Activated CD8-positive, alpha-beta memory T cell treated with anti-CD3 and anti-CD28 coated beads, Interleukin-2, amount 10 ng/mL, durations not matched to agents 7 days and 5 days (primary cell): ENCODE measurements at regions not wholly inside any gene's neighbourhood (a gene's known extent, or its start where the extent isn't known, plus 50 kb on each side); places are given as distances from the start of the nearest gene placed in this dataset.

Experiments used
- ATAC-seq: fragments of 150-1000 bp; cut with Tn5 transposase; one replicate; pipeline ENCODE4 v1.10.0; 2021; ENCODE audit warnings: moderate library complexity
- CTCF ChIA-PET: fragments of 350-600 bp; sonication (Branson Sonifier 250); formaldehyde crosslinking; loops from one replicate; lab custom pipeline; 2021; ENCODE audit warnings: antibody characterized with exemption; lab: Charles Lee
- DNase-seq: peaks from one replicate; pipeline ENCODE4 v3.0.0-alpha.2; 2020
- H3K27ac Mint-ChIP-seq: one replicate; pipeline ENCODE4 v1.8.0; 2021; ENCODE audit warnings: mild to moderate bottlenecking, mixed read lengths
- H3K27me3 Mint-ChIP-seq: one replicate; pipeline ENCODE4 v1.8.0; 2021; ENCODE audit warnings: mixed read lengths
- H3K36me3 Mint-ChIP-seq: one replicate; pipeline ENCODE4 v1.8.0; 2021; ENCODE audit warnings: mild to moderate bottlenecking, mixed read lengths
- H3K4me1 Mint-ChIP-seq: one replicate; pipeline ENCODE4 v1.8.0; 2021; ENCODE audit warnings: mixed read lengths
- H3K4me3 Mint-ChIP-seq: one replicate; pipeline ENCODE4 v1.8.0; 2021; ENCODE audit warnings: mild to moderate bottlenecking, moderate library complexity, mixed read lengths
- H3K9me3 Mint-ChIP-seq: one replicate; pipeline ENCODE4 v1.8.0; 2022; ENCODE audit warnings: low read depth, mixed read lengths

DNA sequence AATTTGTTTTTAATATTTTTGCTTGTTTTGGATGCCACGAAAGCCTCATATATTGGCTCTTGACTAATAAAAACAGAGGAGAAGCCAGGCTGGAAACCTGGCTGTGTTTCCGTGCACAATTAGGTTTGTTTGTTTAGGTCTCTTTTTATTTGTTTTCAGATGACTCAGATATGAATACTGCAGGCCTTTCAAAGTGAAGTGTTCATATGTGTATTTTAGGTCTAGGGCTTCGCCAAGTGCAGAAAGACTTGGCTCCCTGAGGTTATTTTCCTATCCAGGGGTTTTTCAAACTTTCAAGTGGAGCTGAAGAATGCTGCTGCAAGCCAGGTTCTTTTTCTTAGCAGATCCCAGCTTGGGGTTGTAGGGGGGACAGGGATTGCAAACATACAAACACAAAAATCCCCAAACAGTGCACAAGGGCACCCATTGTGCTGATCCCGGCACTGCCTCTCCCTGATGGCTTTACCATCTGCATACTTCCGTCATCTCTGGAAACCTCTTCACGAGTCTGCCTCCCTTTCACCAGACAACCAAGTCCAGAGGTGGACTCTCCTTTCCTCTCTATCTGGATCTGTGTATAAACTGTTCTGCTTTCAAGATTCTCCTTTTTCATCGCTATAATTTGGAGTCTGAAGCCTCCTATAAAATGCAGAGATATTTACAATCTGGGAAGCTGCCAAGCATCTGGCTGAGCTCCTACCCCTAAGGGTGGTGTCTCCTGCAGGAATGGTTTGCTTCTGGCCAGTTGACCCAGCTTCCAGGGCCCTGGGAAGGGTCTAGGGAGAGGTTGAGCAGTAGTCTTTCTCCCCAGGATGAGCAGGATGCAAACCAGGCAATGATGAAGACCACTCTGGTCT, 108.6 kb downstream of the SMIM20 start:
- CTCF ChIA-PET = interaction anchor here (1.4 kb wide), 1 partner anchor 34 kb away, joined by 4 read pairs; no protein-coding TSS in a partner anchor
- H3K36me3 Mint-ChIP-seq = peaks cover 3% of the 10 kb centered on the region
- H3K9me3 Mint-ChIP-seq = no peaks in the 10 kb centered on the region
- H3K27ac Mint-ChIP-seq = no peak overlapping the region
- DNase-seq (no peak), ATAC-seq (no peak)
- peaks cover 11% of the 10 kb centered on the region for H3K27me3 Mint-ChIP-seq
- peaks cover 4% of the 10 kb centered on the region for H3K4me1 Mint-ChIP-seq
- H3K4me3 Mint-ChIP-seq = no peak overlapping the region

DNA sequence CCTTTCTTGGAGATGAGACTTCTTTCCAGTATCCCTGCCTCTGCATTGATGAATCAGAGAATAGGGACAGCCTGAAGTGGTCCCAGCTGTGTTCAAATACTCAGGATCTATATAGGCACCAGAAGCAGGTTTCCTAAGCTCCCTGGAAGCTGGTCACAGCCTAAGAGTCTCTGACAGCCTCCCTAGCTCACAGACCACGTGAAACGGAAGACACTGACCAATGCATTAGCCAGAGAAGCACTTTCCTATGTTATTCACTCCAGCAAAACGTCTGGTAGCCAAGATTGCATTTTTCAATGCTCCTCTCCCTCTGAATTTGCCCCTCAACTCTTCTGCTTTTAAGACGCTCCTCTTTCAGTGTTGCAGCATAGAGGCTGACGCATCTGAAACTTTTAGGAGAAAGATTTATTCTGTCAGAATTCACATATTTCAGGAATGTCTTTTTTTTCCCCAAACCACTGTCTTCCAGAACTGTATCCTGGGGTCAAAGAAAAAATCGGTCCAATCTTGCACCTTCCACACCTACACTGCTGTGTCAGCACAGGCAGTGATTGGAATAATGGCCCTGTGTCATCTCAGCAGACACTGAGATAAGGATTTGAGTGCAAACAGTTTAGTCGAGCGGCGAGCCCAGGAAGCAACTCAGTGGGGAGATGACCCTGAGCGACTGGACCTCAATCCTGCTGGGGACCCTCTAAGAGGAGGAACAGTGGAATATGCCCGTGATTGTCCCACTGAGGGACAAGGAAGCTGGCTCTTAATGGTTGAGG, 109.4 kb downstream of the SMIM20 start:
- peaks cover 4% of the 10 kb centered on the region for H3K4me1 Mint-ChIP-seq
- no peak overlapping the region for H3K4me3 Mint-ChIP-seq
- CTCF ChIA-PET = interaction anchor here (1.4 kb wide), 1 partner anchor 34 kb away, joined by 4 read pairs; no protein-coding TSS in a partner anchor
- peaks cover 3% of the 10 kb centered on the region for H3K36me3 Mint-ChIP-seq
- DNase-seq (no peak), ATAC-seq (no peak)
- H3K27ac Mint-ChIP-seq = no peak overlapping the region
- peaks cover 11% of the 10 kb centered on the region for H3K27me3 Mint-ChIP-seq
- H3K9me3 Mint-ChIP-seq = no peaks in the 10 kb centered on the region

DNA sequence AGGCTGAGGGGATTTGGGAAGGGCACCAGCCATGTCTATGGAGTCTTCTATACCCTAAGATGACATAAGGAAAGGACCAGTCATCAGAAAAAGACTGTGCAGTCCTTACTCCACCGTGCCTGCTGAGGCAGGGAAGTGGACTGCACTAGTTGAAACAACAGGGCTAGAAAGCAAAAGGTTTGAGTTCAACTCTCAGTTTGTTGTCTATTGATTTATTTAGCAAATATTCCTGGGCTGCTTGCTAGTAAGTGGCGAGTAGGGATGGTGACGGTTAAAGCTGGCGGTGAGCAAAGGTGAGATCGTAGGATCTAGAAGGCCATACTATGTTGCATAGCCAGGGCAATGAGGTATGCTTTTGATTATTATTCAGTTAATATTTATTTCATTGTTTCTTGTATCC, 110.1 kb downstream of the SMIM20 start:
- Mint-ChIP-seq H3K36me3 (peaks cover 3% of the 10 kb centered on the region), H3K27me3 (peaks cover 11% of the 10 kb centered on the region), H3K9me3 (no peaks in the 10 kb centered on the region), H3K4me3 (no peak overlapping the region), H3K27ac (no peak overlapping the region), H3K4me1 (peaks cover 7% of the 10 kb centered on the region)
- DNase-seq = no peak
- no peak for ATAC-seq
- CTCF ChIA-PET = no interaction called here

- Mint-ChIP-seq H3K4me1 (peaks cover 13% of the 10 kb centered on the region), H3K27me3 (peaks cover 6% of the 10 kb centered on the region), H3K9me3 (no peaks in the 10 kb centered on the region), H3K4me3 (no peak overlapping the region), H3K27ac (no peak overlapping the region), H3K36me3 (peaks cover 1% of the 10 kb centered on the region)
- DNase-seq (no peak), ATAC-seq (no peak)
- CTCF ChIA-PET = interaction anchor here (1.0 to 2.3 kb wide), 6 partner anchors 40 to 382 kb away, joined by 3 to 13 read pairs (median 6); no protein-coding TSS in a partner anchor
Measured at GRCh38 chr4:26028133-26028792, 114.2 kb downstream of the SMIM20 start.

GRCh38 chr4:26028793-26029567, 115.0 kb downstream of the SMIM20 start:
- peak; percentile 97 for ATAC-seq
- Mint-ChIP-seq H3K27me3 (peaks cover 2% of the 10 kb centered on the region), H3K9me3 (no peaks in the 10 kb centered on the region), H3K27ac (no peak overlapping the region), H3K36me3 (peaks cover 1% of the 10 kb centered on the region), H3K4me1 (peaks cover 13% of the 10 kb centered on the region), H3K4me3 (no peak overlapping the region)
- DNase-seq = peak; percentile 79
- CTCF ChIA-PET = interaction anchor here (0.8 to 2.3 kb wide), 15 partner anchors 9 to 382 kb away, joined by 3 to 20 read pairs (median 4); no protein-coding TSS in a partner anchor

- H3K36me3 Mint-ChIP-seq = peaks cover 1% of the 10 kb centered on the region
- peaks cover 19% of the 10 kb centered on the region for H3K4me1 Mint-ChIP-seq
- CTCF ChIA-PET = interaction anchor here (0.7 to 2.3 kb wide), 16 partner anchors 8 to 381 kb away, joined by 3 to 20 read pairs (median 4); no protein-coding TSS in a partner anchor
- no peak for DNase-seq
- ATAC-seq = no peak
- peaks cover 2% of the 10 kb centered on the region for H3K27me3 Mint-ChIP-seq
- no peak overlapping the region for H3K4me3 Mint-ChIP-seq
- H3K9me3 Mint-ChIP-seq = no peaks in the 10 kb centered on the region
- no peak overlapping the region for H3K27ac Mint-ChIP-seq
Measured at GRCh38 chr4:26029568-26030131, 115.6 kb downstream of the SMIM20 start.

DNA sequence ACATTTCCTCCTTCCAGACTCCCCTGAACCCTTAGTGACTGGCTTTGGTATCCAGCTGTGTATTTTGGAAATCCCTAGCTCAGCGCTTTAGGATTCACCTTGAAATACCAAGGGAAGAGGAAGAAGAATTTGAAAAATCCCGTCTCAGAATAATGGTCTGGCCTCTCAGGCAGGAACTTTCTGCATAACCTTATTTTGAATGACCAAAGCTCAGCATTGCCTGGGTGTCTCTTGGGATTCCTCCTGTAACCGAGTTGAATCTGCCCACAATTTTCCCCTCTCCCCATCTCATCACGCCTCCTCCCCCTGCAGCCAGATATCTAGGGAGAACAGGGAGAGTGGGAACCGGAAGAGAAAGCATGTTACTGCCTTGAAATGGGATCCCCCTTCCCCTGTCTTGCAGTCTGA, 116.2 kb downstream of the SMIM20 start:
- Mint-ChIP-seq H3K4me1 (peaks cover 25% of the 10 kb centered on the region), H3K27ac (no peak overlapping the region), H3K27me3 (peaks cover under 1% of the 10 kb centered on the region), H3K9me3 (no peaks in the 10 kb centered on the region), H3K4me3 (no peak overlapping the region), H3K36me3 (peaks cover 1% of the 10 kb centered on the region)
- CTCF ChIA-PET = interaction anchor here (0.7 to 2.3 kb wide), 11 partner anchors 15 to 380 kb away, joined by 3 to 20 read pairs (median 4); no protein-coding TSS in a partner anchor
- ATAC-seq (no peak), DNase-seq (no peak)

DNA sequence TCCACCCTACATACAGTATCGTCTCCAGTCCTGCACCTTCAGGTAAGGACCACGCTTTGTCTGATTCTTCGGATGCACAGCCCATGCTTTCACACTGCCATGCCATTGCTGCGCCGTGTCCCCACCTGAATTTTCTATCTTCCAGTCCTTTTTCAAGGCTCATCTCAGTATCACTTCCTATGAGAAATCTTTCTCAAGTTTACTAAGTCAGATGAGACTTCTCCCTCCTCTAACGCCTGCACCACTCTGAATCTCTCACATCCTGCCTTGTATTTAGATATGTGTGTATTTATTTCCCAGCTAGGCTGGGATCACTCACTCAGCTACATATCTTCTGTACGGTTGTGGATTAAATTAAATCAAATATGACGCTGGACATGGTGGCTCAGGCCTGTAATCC, 116.8 kb downstream of the SMIM20 start:
- DNase-seq (no peak), ATAC-seq (no peak)
- H3K36me3 Mint-ChIP-seq = peaks cover 1% of the 10 kb centered on the region
- no peaks in the 10 kb centered on the region for H3K9me3 Mint-ChIP-seq
- no peak overlapping the region for H3K4me3 Mint-ChIP-seq
- CTCF ChIA-PET = interaction anchor here (0.7 to 2.3 kb wide), 7 partner anchors 29 to 380 kb away, joined by 3 to 20 read pairs (median 7); no protein-coding TSS in a partner anchor
- no peak overlapping the region for H3K27ac Mint-ChIP-seq
- H3K27me3 Mint-ChIP-seq = no peaks in the 10 kb centered on the region
- H3K4me1 Mint-ChIP-seq = peaks cover 27% of the 10 kb centered on the region

DNA sequence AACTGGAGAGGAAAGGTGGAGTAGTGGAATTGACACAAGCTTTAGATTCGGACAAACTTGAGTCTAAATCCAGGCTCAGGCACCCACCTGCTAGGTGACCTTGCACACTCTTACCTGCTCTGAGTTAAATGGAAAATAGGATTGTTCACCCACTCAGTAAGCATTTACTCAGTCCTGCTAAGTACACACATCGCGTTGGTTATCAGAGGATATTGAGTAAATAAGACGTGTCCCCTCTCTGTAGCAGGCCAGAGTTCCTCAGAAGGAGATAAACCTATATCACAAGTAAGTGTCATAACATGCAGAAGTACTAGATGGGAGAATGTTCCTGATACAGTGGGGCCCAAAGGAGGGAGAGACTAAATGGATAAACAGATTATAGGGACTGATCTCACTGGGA, 117.7 kb downstream of the SMIM20 start:
- Mint-ChIP-seq H3K9me3 (no peaks in the 10 kb centered on the region), H3K4me3 (no peak overlapping the region), H3K36me3 (peaks cover 1% of the 10 kb centered on the region), H3K27me3 (peaks cover under 1% of the 10 kb centered on the region), H3K4me1 (peaks cover 27% of the 10 kb centered on the region), H3K27ac (no peak overlapping the region)
- CTCF ChIA-PET = interaction anchor here (1.9 kb wide), 1 partner anchor 43 kb away, joined by 6 read pairs; no protein-coding TSS in a partner anchor
- no peak for DNase-seq
- ATAC-seq = no peak

- H3K27me3 Mint-ChIP-seq = peaks cover 2% of the 10 kb centered on the region
- ATAC-seq = no peak
- DNase-seq = no peak
- peaks cover 27% of the 10 kb centered on the region for H3K4me1 Mint-ChIP-seq
- CTCF ChIA-PET = no interaction called here
- peaks cover 1% of the 10 kb centered on the region for H3K36me3 Mint-ChIP-seq
- H3K9me3 Mint-ChIP-seq = no peaks in the 10 kb centered on the region
- H3K27ac Mint-ChIP-seq = no peak overlapping the region
- H3K4me3 Mint-ChIP-seq = no peak overlapping the region
Measured at GRCh38 chr4:26032142-26032541, 118.1 kb downstream of the SMIM20 start.

DNA sequence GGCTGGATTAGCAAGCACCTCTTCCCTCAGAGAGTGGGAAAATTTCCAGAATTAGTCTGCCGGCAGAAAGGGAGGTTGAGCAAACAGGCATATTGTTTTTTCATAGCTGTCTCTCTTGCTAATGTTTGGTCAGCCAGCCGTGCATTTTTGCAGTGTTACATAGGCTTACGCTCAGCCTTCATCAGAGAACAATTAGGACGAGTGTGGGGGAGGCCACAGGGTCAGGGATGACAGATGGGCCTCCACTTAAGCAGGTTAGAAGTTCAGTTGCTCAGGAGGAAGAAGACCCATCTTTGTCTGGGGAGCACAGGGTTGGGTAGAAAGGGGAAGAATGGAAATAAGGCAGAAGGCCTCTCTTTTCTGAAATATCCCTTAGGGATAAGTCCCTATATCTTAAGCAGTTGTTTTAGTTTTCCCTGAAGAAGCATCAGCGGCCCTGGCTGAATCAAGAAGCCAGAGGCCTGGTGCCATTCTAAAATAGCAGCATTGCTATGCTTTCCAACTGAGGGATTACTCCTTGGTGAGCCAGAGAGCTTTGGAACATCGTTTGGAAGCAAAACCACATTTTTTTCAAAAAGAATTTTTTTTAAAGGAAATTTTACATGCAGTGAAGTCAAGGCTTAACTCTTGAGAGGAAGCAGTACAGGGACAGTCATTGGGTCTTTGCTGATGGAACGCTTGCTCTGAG, 118.8 kb downstream of the SMIM20 start:
- no peak overlapping the region for H3K4me3 Mint-ChIP-seq
- ATAC-seq = no peak
- H3K27me3 Mint-ChIP-seq = peaks cover 7% of the 10 kb centered on the region
- H3K36me3 Mint-ChIP-seq = peaks cover 1% of the 10 kb centered on the region
- CTCF ChIA-PET = interaction anchor here (1.0 kb wide), 2 partner anchors 286 to 297 kb away, joined by 3 read pairs; no protein-coding TSS in a partner anchor
- no peak overlapping the region for H3K27ac Mint-ChIP-seq
- no peak for DNase-seq
- H3K9me3 Mint-ChIP-seq = no peaks in the 10 kb centered on the region
- H3K4me1 Mint-ChIP-seq = peaks cover 27% of the 10 kb centered on the region
